Right lobe of liver (tissue), 4 donors: ENCODE measurements at regions not wholly inside any gene's neighbourhood (a gene's known extent, or its start where the extent isn't known, plus 50 kb on each side); places are given as distances from the start of the nearest gene placed in this dataset.
"Not testable (repeated sequence)": the region's sequence is repeated elsewhere in the genome, so short reads cannot be mapped to it uniquely, and the experiment has no call there.

Experiments used
- POLR2A ChIP-seq: fragments of 450-650 bp; IDR thresholded peaks from one replicate; pipeline ENCODE4 v1.6.1; 2017; ENCODE audit warnings: antibody characterized with exemption, mild to moderate bottlenecking
- TF ChIP-seq, protein P1 (sequence below), 4 donors: fragments of 200-600 bp in 3 of 4; fragments of 450-650 bp in 1 of 4; IDR thresholded peaks; one replicate each; pipeline versions ENCODE4 v1.5.1 to v1.8.0; 2016 to 2022; ENCODE audit warnings: antibody characterized with exemption in 4 of 4, mild to moderate bottlenecking in 2 of 4
- donor health status: DM: no; HTN: no; CAD: no.
- donor health status: DM: no; HTN: no; CAD: no.
- donor health status: DM: no; HTN: yes; CAD: no.

DNA sequence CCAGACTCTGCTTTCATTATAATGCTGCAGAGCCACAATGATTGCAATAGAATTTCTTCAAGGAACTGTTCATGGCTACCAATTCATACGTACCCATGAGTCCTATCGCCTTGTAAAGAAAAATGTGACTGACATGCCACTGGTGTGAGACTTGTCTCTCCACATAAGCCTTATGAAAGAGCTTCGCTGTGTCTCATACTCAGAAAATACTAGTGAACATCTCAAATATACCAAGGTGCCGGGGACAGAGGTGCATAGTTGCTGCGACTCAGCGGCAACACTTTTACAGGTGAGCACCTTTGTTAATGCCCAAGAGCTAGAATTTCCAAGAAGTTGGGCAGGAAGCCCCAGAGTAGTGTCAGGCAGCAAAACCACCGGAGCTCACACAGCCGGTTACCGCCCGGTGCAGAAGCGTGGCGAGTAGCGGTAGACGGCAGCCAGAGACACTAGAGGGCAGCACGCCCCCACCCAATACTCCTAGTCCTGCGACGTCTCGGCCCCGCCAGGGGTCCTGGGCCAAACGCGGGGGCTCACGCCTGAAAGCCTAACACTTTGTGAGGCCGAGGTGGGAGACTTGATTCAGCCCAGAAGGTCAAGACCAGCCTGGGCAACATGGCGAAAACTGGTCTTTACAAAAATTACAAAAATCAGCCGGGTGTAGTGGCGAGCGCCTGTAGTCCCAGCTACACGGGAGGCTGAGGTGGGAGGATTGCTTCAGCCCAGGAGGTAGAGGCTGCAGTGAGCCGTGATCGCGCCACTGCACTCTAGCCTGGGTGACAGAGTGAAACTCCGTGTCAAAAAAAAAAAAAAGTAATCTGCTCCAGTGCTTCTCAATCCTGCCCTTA is 50.5 kb upstream of the CCL21 start:
- TF ChIP-seq, protein P1, sequence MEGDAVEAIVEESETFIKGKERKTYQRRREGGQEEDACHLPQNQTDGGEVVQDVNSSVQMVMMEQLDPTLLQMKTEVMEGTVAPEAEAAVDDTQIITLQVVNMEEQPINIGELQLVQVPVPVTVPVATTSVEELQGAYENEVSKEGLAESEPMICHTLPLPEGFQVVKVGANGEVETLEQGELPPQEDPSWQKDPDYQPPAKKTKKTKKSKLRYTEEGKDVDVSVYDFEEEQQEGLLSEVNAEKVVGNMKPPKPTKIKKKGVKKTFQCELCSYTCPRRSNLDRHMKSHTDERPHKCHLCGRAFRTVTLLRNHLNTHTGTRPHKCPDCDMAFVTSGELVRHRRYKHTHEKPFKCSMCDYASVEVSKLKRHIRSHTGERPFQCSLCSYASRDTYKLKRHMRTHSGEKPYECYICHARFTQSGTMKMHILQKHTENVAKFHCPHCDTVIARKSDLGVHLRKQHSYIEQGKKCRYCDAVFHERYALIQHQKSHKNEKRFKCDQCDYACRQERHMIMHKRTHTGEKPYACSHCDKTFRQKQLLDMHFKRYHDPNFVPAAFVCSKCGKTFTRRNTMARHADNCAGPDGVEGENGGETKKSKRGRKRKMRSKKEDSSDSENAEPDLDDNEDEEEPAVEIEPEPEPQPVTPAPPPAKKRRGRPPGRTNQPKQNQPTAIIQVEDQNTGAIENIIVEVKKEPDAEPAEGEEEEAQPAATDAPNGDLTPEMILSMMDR (IDR thresholded peaks at IDR 0.05), result peak; percentile 30 to 62 (median 53)
- not testable (repeated sequence) for TF ChIP-seq POLR2A
